HG02588 (cell line): ENCODE measurements at regions not wholly inside any gene's neighbourhood (a gene's known extent, or its start where the extent isn't known, plus 50 kb on each side); places are given as distances from the start of the nearest gene placed in this dataset.

Source experiments
- ATAC-seq: cut with Tn5 transposase; IDR thresholded peaks from one replicate; pipeline ENCODE4 v1.9.1; 2021; ENCODE audit warnings: mild to moderate bottlenecking, moderate library complexity; ENCODE audit not compliant: unreplicated experiment

- no peak for ATAC-seq
Measured at GRCh38 chr11:15886866-15887265, 469.5 kb downstream of the SOX6 start.

- no peak for ATAC-seq
Measured at GRCh38 chr11:15888556-15889345, 467.6 kb downstream of the SOX6 start.

- ATAC-seq, result no peak
Measured at GRCh38 chr11:15889363-15890030, 466.8 kb downstream of the SOX6 start.

DNA sequence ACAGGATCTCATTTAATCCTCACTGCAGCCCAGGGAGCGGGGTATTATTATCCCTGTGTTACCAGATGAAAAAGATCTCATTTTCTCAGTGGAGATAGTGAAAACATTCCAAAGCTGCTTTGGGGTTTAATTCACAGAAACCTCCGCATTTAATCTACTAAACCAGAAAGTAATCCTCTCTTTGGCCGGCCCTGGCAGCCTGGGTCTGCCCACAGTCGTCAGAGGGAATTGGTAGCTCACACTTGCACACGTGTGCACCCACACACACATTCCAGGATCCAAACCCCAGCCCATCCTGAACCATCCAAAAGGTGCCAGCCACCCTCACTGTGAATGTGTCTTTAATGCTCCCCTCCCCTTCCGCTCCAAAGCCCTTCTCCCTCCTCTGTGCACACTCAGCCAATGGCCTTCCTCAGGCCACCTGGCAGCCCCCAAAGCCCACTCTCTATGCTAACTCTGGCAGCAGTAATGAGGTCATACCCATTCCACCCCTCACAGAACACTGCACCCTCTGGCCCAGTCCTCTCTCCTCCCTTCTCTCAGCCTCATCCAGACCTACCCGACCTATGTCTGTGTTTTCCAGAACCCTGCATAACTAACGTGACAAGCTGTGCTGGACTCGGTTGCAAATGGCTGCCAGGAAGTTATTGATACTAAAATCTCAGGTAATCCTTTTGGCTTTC, 466.2 kb downstream of the SOX6 start:
- no peak for ATAC-seq

GRCh38 chr11:15893080-15893492, 463.3 kb downstream of the SOX6 start:
- no peak for ATAC-seq

DNA sequence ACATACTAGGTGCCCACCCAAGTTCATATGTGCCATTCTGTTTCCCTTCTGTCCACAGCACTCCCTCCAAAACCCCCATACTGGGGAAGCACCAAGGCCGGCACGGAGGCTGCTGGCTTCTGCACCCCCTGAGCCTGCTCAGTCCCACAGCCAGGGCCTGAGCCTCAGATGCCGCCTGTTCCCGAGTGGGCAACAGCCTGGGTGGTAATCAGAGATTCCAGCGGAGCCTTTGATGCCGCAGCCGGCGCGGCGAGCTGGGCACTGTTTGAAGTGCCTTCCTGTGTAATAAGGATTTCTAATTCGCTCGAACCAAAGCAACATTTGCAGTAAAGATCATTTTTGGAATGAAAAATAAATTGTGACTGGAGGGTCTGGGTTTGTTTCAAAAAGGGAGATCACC, 460.3 kb downstream of the SOX6 start:
- ATAC-seq, result no peak

DNA sequence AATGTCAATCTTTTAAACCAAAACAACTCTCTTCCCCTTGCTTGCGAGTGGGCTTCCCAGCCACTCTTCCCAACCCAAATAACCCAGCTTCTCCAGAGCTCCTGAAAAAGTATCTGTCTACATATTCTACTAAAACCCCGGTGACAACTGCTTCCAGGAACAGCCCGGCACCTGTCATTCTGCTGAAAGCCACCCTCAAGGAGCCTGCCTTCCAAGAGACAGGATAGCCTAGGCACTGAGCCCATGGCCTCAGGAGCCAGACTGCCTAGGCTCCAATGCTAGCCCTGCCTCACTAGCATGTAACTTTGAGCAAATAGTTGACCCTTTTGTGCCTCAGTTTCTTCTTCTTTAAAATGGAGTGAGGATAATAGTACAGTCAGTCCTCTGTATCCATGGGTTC, 459.8 kb downstream of the SOX6 start:
- no peak for ATAC-seq

- no peak for ATAC-seq
Measured at GRCh38 chr11:15897211-15897960, 459.0 kb downstream of the SOX6 start.

DNA sequence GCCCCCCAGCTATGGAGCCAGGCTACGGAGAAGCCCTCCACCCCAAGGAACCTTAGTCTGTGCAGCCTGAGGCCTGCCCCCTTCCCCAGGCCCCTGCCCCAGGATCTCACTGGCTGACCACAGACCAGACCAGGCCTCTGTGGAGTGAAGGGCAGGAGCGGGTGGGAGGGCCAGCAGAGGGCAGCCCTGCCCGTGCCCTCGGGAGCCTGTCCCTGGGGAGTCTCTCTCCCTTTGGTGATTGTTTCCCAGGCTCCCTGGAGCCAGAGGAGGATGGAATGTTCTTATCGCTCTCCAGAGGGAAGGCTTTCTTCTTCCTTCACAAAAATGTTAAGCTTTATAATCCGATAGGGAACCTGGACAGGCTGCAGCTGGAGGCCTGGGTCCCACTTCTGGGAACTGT, 455.3 kb downstream of the SOX6 start:
- ATAC-seq, result no peak

GRCh38 chr11:15901790-15902189, 454.6 kb downstream of the SOX6 start:
- ATAC-seq, result no peak

DNA sequence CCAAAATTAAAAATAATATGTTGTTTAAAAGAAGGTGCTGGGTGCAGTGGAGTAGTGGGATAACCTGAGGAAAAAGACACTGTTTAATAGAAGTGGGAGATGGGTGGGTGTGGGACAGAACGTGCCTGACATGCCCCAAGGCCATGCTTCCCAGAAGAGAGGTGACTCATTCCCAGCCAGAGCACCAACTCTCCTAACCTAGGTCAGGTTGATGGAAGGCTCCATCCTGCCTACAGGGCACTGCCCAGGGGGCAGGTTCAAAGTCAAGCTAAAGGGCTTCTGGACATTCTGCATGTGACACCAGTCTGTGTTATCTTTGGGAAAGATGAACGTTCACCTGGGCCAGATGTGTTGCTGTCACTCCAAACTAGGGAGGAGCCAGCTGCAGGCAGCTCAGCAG, 453.1 kb downstream of the SOX6 start:
- no peak for ATAC-seq

- ATAC-seq, result no peak
Measured at GRCh38 chr11:15905366-15906104, 450.8 kb downstream of the SOX6 start.

GRCh38 chr11:15906481-15907035, 449.8 kb downstream of the SOX6 start:
- ATAC-seq, result no peak

GRCh38 chr11:15907806-15908205, 448.5 kb downstream of the SOX6 start:
- no peak for ATAC-seq

DNA sequence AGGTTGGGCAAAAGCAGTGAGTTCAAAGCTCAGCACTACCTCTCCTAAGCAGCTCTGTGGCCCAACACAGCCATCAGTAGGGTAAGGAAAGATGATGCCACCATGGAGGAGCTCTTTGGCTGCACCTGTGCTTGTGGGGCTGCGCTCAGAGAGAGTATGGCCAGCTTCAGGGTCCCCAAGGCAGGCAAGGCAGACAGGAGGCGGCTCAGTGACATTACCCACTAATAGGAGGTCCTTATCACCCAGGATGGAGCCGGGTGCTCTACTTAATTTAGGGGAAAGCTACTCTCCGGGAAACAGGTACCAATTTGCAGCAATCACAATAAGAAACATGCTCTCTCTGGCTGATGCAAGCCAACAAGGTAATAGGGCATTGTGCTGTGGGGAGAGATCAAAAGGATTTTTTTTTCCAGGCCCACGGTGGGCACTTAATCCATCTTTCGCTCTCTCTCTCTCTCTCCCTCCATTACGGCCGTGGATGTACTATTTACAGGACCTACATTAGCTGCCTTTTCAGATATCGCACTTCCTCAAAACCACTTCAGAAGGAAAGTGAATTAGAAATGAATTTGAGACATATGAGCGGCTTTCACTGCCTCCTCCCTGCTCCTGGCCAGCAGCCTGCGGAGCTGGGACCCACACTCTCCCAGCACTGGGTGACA, 446.3 kb downstream of the SOX6 start:
- ATAC-seq, result no peak

DNA sequence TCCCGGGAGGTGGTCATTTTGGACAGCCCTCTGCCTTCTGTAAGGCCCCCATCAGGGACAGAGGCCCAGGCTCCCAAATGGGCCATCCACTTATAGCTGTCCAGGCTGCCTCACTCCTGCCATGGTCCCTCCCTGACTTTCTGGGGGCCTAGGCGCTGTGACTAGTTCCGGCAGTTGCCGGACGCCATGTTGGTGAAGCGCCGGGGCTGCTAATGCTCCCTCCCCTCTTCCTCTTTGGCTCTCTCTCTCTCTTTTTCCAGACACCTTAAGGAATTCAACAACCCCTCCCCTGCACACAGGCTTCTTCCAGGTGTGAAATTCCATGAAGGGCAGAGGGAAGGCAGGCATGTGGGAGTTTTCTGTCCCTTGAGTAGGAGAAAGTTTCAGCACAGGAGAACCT, 445.6 kb downstream of the SOX6 start:
- ATAC-seq, result no peak

GRCh38 chr11:15911377-15912044, 444.8 kb downstream of the SOX6 start:
- ATAC-seq, result no peak

DNA sequence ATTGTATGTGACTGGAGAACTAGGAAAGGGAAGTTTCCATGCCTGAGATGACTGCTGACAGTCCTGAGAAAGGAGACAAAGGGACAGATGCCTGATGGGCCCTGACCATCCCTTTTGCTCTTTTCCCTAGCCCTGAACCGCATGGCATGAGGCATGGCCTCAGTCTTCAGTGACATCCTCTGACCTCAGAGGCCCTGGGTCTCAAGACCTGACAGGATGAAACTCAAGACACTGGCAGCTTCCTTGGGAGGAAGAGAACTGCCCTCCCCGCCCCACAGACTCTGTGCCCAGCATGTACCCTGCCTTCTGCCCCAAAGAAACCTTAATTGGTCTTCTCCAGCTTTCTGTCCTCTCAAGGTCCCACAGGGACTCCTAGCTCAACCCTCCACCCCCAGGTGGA, 444.1 kb downstream of the SOX6 start:
- ATAC-seq, result no peak

DNA sequence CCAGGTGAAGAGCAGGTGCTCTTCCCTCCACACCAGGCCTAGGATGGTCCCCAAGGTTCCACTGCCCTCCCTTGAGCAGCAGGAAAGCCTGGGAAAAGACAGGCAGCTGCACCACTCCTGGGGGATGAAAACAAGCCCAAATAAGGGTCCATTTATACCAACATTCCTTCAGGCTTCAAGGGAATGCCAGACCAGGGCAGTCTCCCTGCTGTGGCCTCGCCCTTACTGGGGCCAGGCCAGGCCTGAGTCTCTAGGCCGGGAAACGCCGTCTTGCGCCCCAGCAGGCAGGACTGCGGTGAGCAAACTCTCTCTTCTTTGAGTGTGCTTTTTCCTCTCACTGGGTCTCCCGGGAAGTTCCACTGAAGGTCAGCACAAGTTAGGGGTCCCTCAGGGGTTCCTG, 443.5 kb downstream of the SOX6 start:
- no peak for ATAC-seq
